Lung (tissue), 11 donors: ENCODE measurements at regions not wholly inside any gene's neighbourhood (a gene's known extent, or its start where the extent isn't known, plus 50 kb on each side); places are given as distances from the start of the nearest gene placed in this dataset.
"Not testable (repeated sequence)": the region's sequence is repeated elsewhere in the genome, so short reads cannot be mapped to it uniquely, and the experiment has no call there.

Experiments
- ATAC-seq: fragments of 200-7000 bp; cut with Tn5 transposase; one replicate; pipeline ENCODE4 v1.9.1; 2020; ENCODE audit warnings: moderate number of reproducible peaks; ENCODE audit not compliant: insufficient read depth, low FRiP score
- DNase-seq, 3 donors: peaks; one replicate each; pipeline ENCODE4 v3.0.0-alpha.2; 2013 to 2017
- H3K27ac ChIP-seq, 2 donors: one replicate each; pipeline ENCODE4 v1.5.1; 2013; ENCODE audit warnings: mild to moderate bottlenecking in 2 of 2, moderate library complexity in 2 of 2, control low read depth in 1 of 2, inconsistent platforms in 1 of 2, low read depth in 1 of 2, low read length in 1 of 2
- H3K27me3 ChIP-seq, 3 donors: one replicate each; pipeline ENCODE4 v1.5.1; 2013; ENCODE audit warnings: low read length in 2 of 3; ENCODE audit not compliant: control insufficient read depth in 3 of 3, insufficient read depth in 3 of 3
- H3K36me3 ChIP-seq, 4 donors: one replicate each; pipeline ENCODE4 v1.5.1; 2013; ENCODE audit warnings: low read length in 4 of 4, mild to moderate bottlenecking in 1 of 4, moderate library complexity in 1 of 4; ENCODE audit not compliant: control insufficient read depth in 4 of 4, insufficient read depth in 4 of 4
- H3K4me1 ChIP-seq, 5 donors: one replicate each; pipeline ENCODE4 v1.5.1; 2013; ENCODE audit warnings: low read length in 5 of 5, mild to moderate bottlenecking in 2 of 5, moderate library complexity in 1 of 5; ENCODE audit not compliant: control insufficient read depth in 5 of 5, insufficient read depth in 5 of 5
- H3K4me3 ChIP-seq: one replicate; pipeline ENCODE4 v1.5.1; 2013; ENCODE audit warnings: mild to moderate bottlenecking, control low read depth, moderate library complexity
- H3K9ac ChIP-seq, 2 donors: one replicate each; pipeline ENCODE4 v1.5.1; 2013; ENCODE audit warnings: low read length in 2 of 2, control low read depth in 1 of 2; ENCODE audit not compliant: insufficient read depth in 1 of 2
- H3K9me3 ChIP-seq, 4 donors: one replicate each; pipeline ENCODE4 v1.5.1; 2013; ENCODE audit warnings: low read length in 3 of 4, mild to moderate bottlenecking in 1 of 4, moderate library complexity in 1 of 4; ENCODE audit not compliant: control insufficient read depth in 4 of 4, insufficient read depth in 3 of 4
- WGBS, 2 donors: extraction: QIAGEN DNeasy Blood & Tissue Kit; methylation state at CpG; one replicate each; pipeline ENCODE4 v1.1.7; 2013; 5-methylcytosine and 5-hydroxymethylcytosine counted together
- TF ChIP-seq, protein P1 (sequence below): IDR thresholded peaks from 2 replicates; pipeline ENCODE4 v1.5.1; 2012; ENCODE audit warnings: mild to moderate bottlenecking; ENCODE audit errors: control extremely low read depth, extremely low read depth
- donor health status: control.
- donor health status: control.
- donor health status: Bipolar disorder and iron deficiency.
- donor health status: healthy.
- donor health status: DM: yes; HTN: yes; CAD: no.

DNA sequence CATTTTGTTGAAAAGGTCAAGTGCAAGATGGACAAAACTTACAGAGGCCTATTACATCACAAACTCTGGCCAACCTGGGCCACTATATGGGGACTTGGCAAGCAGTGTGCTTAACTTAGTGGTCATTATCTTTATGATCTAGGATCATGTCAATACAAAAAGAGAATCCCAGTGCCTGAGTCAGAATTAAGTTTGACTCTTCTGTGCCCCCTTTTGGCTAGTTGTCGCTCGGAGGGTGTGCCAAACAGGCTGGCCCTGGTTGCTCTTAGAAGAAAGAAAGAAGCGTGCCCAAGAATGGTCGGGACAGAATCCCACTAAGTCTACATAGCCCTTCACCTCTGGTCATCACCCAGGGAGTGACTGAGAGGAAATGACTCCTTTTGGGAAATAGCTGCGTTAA, 100.1 kb downstream of the EIF4E start:
- DNase-seq, result no peak
- no peak for ATAC-seq
- Histone ChIP-seq H3K4me1 (peaks cover 0 to 6% (median 0%) of the 10 kb centered on the region in 5 donors), H3K27me3 (no peaks in the 10 kb centered on the region), H3K27ac (no peak overlapping the region), H3K4me3 (no peak overlapping the region), H3K36me3 (no peaks in the 10 kb centered on the region), H3K9ac (no peak overlapping the region), H3K9me3 (no peaks in the 10 kb centered on the region)
- TF ChIP-seq, protein P1, sequence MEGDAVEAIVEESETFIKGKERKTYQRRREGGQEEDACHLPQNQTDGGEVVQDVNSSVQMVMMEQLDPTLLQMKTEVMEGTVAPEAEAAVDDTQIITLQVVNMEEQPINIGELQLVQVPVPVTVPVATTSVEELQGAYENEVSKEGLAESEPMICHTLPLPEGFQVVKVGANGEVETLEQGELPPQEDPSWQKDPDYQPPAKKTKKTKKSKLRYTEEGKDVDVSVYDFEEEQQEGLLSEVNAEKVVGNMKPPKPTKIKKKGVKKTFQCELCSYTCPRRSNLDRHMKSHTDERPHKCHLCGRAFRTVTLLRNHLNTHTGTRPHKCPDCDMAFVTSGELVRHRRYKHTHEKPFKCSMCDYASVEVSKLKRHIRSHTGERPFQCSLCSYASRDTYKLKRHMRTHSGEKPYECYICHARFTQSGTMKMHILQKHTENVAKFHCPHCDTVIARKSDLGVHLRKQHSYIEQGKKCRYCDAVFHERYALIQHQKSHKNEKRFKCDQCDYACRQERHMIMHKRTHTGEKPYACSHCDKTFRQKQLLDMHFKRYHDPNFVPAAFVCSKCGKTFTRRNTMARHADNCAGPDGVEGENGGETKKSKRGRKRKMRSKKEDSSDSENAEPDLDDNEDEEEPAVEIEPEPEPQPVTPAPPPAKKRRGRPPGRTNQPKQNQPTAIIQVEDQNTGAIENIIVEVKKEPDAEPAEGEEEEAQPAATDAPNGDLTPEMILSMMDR, result no peak
- WGBS, 2 donors, result 73 to 75% methylated on average over 5 of the region's 5 CpGs

DNA sequence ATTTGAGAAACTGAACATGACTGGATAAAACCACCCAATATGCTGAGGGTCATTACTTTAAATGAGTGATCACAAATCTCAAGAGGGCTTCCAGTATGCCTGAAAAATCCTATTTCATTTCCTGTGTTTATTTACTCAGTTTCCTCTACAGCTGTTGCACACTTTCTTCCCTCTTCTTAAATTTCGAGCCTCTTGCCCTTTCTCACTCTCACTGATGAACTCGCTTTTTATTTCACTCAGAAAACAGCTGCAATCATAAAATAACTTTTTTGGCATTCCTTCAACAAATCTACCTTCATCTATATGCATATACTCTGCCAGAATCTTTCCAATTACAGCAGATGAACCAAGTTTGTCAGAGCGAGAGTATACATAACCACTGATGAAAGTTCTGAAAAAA, 101.3 kb downstream of the EIF4E start:
- TF ChIP-seq, protein P1, result no peak
- Histone ChIP-seq H3K27ac (no peak overlapping the region), H3K36me3 (no peaks in the 10 kb centered on the region), H3K4me1 (no peaks in the 10 kb centered on the region), H3K4me3 (no peak overlapping the region), H3K9ac (no peak overlapping the region), H3K9me3 (no peaks in the 10 kb centered on the region), H3K27me3 (no peaks in the 10 kb centered on the region)
- DNase-seq, result no peak
- ATAC-seq, result no peak
- WGBS, 2 donors, result 61 to 74% methylated on average over 3 of the region's 3 CpGs

- Histone ChIP-seq H3K27ac (no peak overlapping the region), H3K9ac (no peak overlapping the region), H3K36me3 (no peaks in the 10 kb centered on the region), H3K27me3 (no peaks in the 10 kb centered on the region), H3K4me3 (no peak overlapping the region), H3K9me3 (no peaks in the 10 kb centered on the region), H3K4me1 (no peaks in the 10 kb centered on the region)
- TF ChIP-seq, protein P1, result no peak
- WGBS, 2 donors, result 89 to 91% methylated on average over 4 of the region's 4 CpGs
- ATAC-seq, result no peak
- no peak for DNase-seq
Measured at GRCh38 chr4:98822144-98822543, 106.8 kb downstream of the EIF4E start.

- not testable (repeated sequence) for H3K9ac ChIP-seq, DNase-seq, H3K27me3 ChIP-seq, H3K4me1 ChIP-seq, ATAC-seq, H3K4me3 ChIP-seq, H3K27ac ChIP-seq, H3K36me3 ChIP-seq, H3K9me3 ChIP-seq
- WGBS, 2 donors, result 89 to 94% methylated on average over 1 of the region's 1 CpG
Measured at GRCh38 chr4:98818116-98818515, 110.8 kb downstream of the EIF4E start.
